ENCODE measurements at regions not wholly inside any gene's neighbourhood (a gene's known extent, or its start where the extent isn't known, plus 50 kb on each side); places are given as distances from the start of the nearest gene placed in this dataset.
"Not testable (repeated sequence)": the region's sequence is repeated elsewhere in the genome, so short reads cannot be mapped to it uniquely, and the experiment has no call there.

DNA sequence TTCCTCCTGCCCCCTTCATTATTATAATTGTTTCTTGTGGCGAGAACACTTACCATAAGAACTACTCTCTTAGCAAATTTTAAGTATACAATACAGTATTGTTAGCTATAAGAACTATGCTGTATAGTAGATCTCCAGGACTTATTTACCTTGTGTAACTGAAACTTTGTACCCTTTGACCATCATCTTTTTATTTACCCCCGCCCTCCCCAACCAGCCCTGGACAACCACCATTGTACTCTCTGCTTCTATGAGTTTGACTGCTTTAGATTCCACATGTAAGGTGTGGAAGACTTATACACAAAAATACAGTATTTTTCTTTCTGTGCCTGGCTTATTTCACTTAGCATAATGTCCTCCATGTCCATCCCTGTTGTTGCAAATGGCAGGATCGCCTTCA, 161.1 kb downstream of the PHF8 start:
- no peak for DNase-seq (ENCODE audit: low read depth)
- TF ChIP-seq, protein P1, sequence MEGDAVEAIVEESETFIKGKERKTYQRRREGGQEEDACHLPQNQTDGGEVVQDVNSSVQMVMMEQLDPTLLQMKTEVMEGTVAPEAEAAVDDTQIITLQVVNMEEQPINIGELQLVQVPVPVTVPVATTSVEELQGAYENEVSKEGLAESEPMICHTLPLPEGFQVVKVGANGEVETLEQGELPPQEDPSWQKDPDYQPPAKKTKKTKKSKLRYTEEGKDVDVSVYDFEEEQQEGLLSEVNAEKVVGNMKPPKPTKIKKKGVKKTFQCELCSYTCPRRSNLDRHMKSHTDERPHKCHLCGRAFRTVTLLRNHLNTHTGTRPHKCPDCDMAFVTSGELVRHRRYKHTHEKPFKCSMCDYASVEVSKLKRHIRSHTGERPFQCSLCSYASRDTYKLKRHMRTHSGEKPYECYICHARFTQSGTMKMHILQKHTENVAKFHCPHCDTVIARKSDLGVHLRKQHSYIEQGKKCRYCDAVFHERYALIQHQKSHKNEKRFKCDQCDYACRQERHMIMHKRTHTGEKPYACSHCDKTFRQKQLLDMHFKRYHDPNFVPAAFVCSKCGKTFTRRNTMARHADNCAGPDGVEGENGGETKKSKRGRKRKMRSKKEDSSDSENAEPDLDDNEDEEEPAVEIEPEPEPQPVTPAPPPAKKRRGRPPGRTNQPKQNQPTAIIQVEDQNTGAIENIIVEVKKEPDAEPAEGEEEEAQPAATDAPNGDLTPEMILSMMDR (conservative IDR thresholded peaks at IDR 0.05; ENCODE audit: low read depth, low read length), result no peak

DNA sequence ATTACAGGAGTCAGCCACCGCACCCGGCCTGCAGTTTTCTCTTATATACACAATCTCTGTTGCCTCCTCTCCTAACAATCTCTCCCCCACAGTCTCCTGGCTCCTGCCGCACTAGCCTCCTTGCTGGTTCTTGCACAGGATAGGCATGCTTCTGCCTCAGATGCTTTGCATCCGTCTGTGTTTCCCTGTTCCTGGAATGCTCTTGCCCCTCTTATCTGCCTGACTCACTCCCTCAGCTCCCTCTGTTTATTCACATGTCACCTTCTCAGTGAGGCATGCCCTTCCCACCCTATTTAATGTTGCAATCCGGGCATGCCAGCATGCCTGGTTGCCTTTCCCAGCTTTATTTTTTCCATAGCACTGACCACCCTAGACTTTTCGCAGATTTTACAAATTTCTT, 161.9 kb downstream of the PHF8 start:
- TF ChIP-seq, protein P1 (conservative IDR thresholded peaks at IDR 0.05; ENCODE audit: low read depth, low read length), result no peak
- H3K4me3 ChIP-seq (ENCODE audit: low read depth, low read length), result no peak overlapping the region
- DNase-seq (ENCODE audit: low read depth), result peak; percentile 49

More for the DNA sequence above, 161.1 kb downstream of the PHF8 start:
- H3K4me3 ChIP-seq (ENCODE audit: low read depth, low read length), result no peak overlapping the region

DNA sequence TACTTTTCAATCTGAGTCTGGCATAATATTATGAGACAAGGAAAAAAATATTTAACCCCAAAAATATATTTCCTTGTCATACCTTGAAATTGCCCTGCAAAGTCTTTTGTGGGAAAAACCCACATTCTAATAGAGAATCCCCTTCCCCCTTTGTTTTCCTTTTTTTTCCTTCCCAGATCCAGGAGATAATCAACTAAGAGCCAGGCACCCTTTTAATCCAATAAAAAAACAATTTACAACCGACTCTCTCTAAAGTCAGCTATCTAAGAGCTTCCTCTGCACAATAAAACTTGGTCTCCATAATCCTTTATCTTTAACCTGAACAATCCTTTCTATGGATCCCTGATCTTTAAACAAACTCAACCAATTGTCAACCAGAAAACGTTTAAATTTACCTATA, 163.5 kb downstream of the PHF8 start:
- not testable (repeated sequence) for DNase-seq (ENCODE audit: low read depth); H3K4me3 ChIP-seq (ENCODE audit: low read depth, low read length)

DNA sequence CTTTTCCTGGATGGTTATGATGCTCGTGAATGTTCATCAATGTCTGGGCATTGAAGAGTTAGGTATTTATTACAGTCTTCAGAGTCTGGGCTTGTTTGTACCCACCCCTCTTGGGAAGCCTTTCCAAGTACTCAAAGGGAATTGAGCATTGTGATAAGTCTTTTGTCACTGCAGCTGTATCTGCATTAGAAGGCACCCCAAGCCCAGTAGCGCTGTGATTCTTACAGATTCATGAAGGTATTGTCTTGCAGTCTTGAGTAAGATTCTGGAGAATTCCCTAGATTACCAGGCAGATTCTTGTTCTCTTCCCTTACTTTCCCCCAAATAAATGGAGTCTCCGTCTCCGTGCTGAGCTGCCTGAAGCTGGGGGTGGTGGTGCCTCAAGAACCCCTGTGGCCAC, 173.4 kb upstream of the HUWE1 start:
- TF ChIP-seq, protein P1 (conservative IDR thresholded peaks at IDR 0.05; ENCODE audit: low read depth, low read length), result no peak
- DNase-seq (ENCODE audit: low read depth), result no peak
- H3K4me3 ChIP-seq (ENCODE audit: low read depth, low read length), result no peak overlapping the region

DNA sequence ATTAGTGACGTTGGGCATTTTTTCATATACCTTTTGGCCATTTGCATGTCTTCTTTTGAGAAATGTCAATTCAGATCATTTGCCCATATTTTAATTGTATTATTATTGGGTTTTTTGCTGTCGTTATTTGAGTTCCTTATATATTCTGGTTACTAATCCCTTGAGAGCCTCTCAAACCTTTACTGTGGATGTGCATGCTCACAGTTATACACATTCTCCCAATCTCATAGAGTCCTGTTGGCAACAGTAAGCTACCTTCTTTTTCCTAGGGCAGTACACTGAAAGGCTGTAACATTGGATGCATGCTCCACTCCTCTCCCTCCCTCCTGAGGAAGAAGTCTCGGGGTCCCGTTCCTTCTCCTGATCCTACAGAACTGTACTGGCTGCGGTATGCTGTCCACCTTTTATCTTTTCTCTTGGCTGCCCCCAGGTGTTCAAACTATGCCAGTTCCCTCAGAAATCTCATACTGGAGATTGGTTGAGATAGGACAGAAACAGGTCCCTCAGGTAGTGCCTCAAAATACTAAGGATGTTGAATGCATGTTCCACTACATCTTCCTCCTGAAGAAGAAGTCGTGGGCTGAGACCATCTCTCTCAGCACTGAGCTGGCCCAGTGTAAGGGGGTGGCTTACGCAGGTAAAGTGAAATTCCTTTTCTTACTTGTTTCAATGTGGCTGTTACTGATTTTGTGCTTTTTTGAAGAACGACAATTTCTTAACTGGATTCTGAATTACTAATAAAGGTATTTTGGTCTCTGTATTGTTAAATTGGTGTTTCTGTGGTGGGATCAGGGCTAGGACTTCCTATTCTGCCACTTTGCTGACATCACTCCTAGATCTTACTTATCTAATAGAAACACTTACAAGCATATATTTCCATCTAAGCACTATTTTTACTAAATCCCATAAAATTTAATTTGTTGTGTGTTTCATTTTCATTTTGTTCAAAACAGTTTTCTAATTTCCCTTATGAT, 145.4 kb upstream of the HUWE1 start:
- no peak overlapping the region for H3K4me3 ChIP-seq (ENCODE audit: low read depth, low read length)
- TF ChIP-seq, protein P1 (conservative IDR thresholded peaks at IDR 0.05; ENCODE audit: low read depth, low read length), result peak; percentile 64
- peak; percentile 0 for DNase-seq (ENCODE audit: low read depth)

DNA sequence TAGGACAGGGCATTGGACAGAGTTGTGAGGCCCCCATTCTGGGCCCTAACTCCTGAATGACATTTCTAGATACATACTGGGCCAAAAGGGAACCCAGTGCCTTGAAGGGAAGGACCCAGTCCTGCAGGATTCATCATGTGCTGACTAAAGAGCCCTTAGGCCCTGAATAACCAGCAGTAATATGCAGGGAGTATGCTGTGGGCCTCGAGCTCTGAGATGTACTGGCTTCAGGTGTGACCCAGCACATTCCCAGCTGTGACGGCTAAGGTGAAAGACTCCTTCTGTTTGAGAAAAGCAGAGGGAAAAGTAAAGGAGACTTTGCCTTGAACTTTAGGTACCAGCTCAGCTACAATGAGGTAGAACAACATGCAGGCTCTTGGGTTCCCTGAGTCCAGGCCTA, 138.2 kb upstream of the HUWE1 start:
- no peak for DNase-seq (ENCODE audit: low read depth)
- no peak overlapping the region for H3K4me3 ChIP-seq (ENCODE audit: low read depth, low read length)
- TF ChIP-seq, protein P1 (conservative IDR thresholded peaks at IDR 0.05; ENCODE audit: low read depth, low read length), result no peak

DNA sequence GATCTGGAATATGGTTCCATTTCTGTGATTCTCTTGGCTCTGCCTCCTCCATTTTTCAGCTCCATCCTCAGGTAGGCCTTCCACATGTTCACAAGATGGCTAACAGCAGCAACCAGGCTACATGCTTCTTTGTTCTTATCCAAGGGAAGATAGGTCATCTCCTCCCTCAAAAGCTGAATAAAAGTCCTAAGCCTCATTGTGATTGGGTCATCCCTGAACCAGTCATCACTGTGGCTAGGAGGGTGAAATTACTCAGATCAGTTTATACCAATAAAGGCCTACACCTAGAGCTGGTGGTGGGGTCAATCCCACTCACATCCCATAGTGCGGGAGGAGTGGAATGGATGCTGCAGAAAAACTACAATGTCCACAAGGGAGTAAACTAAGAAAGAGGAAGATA, 131.6 kb upstream of the HUWE1 start:
- not testable (repeated sequence) for DNase-seq (ENCODE audit: low read depth); H3K4me3 ChIP-seq (ENCODE audit: low read depth, low read length)

DNA sequence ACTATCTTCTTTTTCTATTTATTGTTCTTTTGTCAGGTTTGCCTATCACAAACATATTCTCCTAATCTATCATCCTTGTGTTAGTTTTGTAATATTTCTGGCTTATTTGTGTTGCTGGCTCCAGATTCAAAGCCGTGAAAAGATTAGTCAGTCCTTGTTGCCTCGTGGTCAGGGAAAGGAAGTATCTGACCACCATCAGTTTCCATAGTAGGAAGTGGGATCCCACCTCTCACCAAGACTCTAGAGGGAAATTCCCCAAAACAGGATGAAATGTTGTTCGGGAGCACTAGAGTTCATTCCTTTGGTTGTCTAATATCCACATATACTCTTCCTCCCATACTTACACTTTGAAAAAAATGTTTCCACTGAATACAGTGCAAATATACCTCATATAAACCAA, 131.0 kb upstream of the HUWE1 start:
- TF ChIP-seq, protein P1 (conservative IDR thresholded peaks at IDR 0.05; ENCODE audit: low read depth, low read length), result no peak
- DNase-seq (ENCODE audit: low read depth), result no peak
- H3K4me3 ChIP-seq (ENCODE audit: low read depth, low read length), result no peak overlapping the region
